PC-9 (cell line): ENCODE measurements at regions not wholly inside any gene's neighbourhood (a gene's known extent, or its start where the extent isn't known, plus 50 kb on each side); places are given as distances from the start of the nearest gene placed in this dataset.

Experiments
- EZH2 ChIP-seq: fragments of 200-600 bp; sonication (generic); IDR thresholded peaks from 2 replicates; pipeline ENCODE4 v1.8.0; 2017; ENCODE audit warnings: antibody characterized with exemption, low read depth
- TF ChIP-seq, protein P1 (sequence below): fragments of 200-600 bp; sonication (generic); conservative IDR thresholded peaks from 2 replicates; pipeline ENCODE4 v1.6.1; 2017; ENCODE audit warnings: mixed run types, antibody characterized with exemption, mild to moderate bottlenecking, moderate library complexity

DNA sequence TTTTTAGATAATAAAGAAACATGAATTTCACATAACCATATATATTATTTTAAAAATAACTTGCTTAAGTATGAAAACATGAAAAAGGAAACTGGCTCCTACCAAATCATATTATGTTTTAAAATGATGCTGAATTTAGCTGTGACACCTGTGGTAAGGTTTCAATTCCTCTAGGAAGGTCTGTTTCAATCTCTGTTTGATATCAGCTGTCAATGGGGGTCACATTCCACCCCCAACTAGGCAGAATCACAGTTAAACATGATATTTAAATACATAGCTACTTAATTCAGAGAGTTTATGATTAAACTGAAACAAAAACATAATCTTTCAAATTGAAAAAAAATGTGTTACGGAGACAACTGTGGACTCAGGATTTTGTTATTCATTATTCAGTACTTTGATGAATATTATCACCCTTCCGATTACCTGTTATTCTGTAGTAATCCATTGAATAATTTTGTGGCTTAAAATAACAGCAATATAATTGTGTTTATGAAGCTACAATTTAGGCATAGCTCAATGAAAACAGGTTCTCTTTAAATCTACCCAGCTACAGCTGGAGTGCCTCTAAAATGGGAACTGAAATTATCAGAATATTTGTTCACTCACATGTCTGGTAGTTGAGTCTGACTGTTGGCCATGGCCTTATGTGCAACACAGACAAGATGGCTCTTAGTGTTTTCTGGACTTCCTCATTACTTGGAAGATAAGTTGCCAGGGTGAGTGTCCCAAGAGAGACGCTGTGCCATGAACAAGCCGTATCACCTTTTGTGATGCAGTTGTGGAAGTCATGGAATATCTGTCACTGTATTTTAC, 244.6 kb upstream of the ANO3 start:
- TF ChIP-seq, protein P1, sequence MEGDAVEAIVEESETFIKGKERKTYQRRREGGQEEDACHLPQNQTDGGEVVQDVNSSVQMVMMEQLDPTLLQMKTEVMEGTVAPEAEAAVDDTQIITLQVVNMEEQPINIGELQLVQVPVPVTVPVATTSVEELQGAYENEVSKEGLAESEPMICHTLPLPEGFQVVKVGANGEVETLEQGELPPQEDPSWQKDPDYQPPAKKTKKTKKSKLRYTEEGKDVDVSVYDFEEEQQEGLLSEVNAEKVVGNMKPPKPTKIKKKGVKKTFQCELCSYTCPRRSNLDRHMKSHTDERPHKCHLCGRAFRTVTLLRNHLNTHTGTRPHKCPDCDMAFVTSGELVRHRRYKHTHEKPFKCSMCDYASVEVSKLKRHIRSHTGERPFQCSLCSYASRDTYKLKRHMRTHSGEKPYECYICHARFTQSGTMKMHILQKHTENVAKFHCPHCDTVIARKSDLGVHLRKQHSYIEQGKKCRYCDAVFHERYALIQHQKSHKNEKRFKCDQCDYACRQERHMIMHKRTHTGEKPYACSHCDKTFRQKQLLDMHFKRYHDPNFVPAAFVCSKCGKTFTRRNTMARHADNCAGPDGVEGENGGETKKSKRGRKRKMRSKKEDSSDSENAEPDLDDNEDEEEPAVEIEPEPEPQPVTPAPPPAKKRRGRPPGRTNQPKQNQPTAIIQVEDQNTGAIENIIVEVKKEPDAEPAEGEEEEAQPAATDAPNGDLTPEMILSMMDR = no peak
- no peak for TF ChIP-seq EZH2
